GM18861 (cell line): ENCODE measurements at regions not wholly inside any gene's neighbourhood (a gene's known extent, or its start where the extent isn't known, plus 50 kb on each side); places are given as distances from the start of the nearest gene placed in this dataset.
"Not testable (repeated sequence)": the region's sequence is repeated elsewhere in the genome, so short reads cannot be mapped to it uniquely, and the experiment has no call there.

ENCODE experiments used
- ATAC-seq: cut with Tn5 transposase; IDR thresholded peaks from one replicate; pipeline ENCODE4 v1.9.1; 2021; ENCODE audit not compliant: unreplicated experiment

GRCh38 chr4:17436047-17436749 lies 75.7 kb downstream of the QDPR start:
- not testable (repeated sequence) for ATAC-seq

GRCh38 chr4:17433827-17434226 lies 78.1 kb downstream of the QDPR start:
- ATAC-seq, result no peak

GRCh38 chr4:17427991-17428390 lies 83.9 kb downstream of the QDPR start:
- no peak for ATAC-seq

GRCh38 chr4:17426222-17426621 lies 85.7 kb downstream of the QDPR start:
- ATAC-seq, result no peak

- no peak for ATAC-seq
Measured at GRCh38 chr4:17418010-17418409, 93.9 kb downstream of the QDPR start.

- no peak for ATAC-seq
Measured at GRCh38 chr4:17414392-17414791, 97.5 kb downstream of the QDPR start.

- no peak for ATAC-seq
Measured at GRCh38 chr4:17400686-17401085, 111.2 kb downstream of the QDPR start.

- no peak for ATAC-seq
Measured at GRCh38 chr4:17398805-17399204, 113.1 kb downstream of the QDPR start.

GRCh38 chr4:17398035-17398434 lies 113.9 kb downstream of the QDPR start:
- no peak for ATAC-seq

GRCh38 chr4:17397611-17398010 lies 114.3 kb downstream of the QDPR start:
- no peak for ATAC-seq

- ATAC-seq, result peak; percentile 86
Measured at GRCh38 chr4:17385403-17385802, 126.5 kb downstream of the QDPR start.

- ATAC-seq, result no peak
Measured at GRCh38 chr4:17380347-17380746, 131.5 kb downstream of the QDPR start.

- no peak for ATAC-seq
Measured at GRCh38 chr4:17376205-17376604, 135.7 kb downstream of the QDPR start.

- ATAC-seq, result no peak
Measured at GRCh38 chr4:17373666-17374065, 138.2 kb downstream of the QDPR start.

GRCh38 chr4:17370818-17371217 lies 141.1 kb downstream of the QDPR start:
- no peak for ATAC-seq

GRCh38 chr4:17368408-17368807 lies 143.5 kb downstream of the QDPR start:
- ATAC-seq, result no peak

- no peak for ATAC-seq
Measured at GRCh38 chr4:17367201-17367600, 144.7 kb downstream of the QDPR start.

- no peak for ATAC-seq
Measured at GRCh38 chr4:17366496-17366895, 145.4 kb downstream of the QDPR start.

GRCh38 chr4:17362430-17362829 lies 149.5 kb downstream of the QDPR start:
- no peak for ATAC-seq

GRCh38 chr4:17358241-17358640 lies 153.6 kb downstream of the QDPR start:
- no peak for ATAC-seq

GRCh38 chr4:17356926-17357325 lies 155.0 kb downstream of the QDPR start:
- ATAC-seq, result no peak

- no peak for ATAC-seq
Measured at GRCh38 chr4:17352357-17352756, 159.5 kb downstream of the QDPR start.

- no peak for ATAC-seq
Measured at GRCh38 chr4:17347445-17347844, 164.4 kb downstream of the QDPR start.
